ENCODE measurements at regions not wholly inside any gene's neighbourhood (a gene's known extent, or its start where the extent isn't known, plus 50 kb on each side); places are given as distances from the start of the nearest gene placed in this dataset.

GRCh38 chr13:105363261-105364190 lies 1171.9 kb downstream of the EFNB2 start:
- no peak for DNase-seq (ENCODE audit: low read depth in 2 of 2)

GRCh38 chr13:105353654-105354053 lies 1181.8 kb downstream of the EFNB2 start:
- DNase-seq (ENCODE audit: low read depth in 2 of 2), result no peak

GRCh38 chr13:105349082-105349723 lies 1186.3 kb downstream of the EFNB2 start:
- no peak for DNase-seq (ENCODE audit: low read depth in 2 of 2)

- no peak for DNase-seq (ENCODE audit: low read depth in 2 of 2)
Measured at GRCh38 chr13:105346141-105346775, 1189.2 kb downstream of the EFNB2 start.

- no peak for DNase-seq (ENCODE audit: low read depth in 2 of 2)
Measured at GRCh38 chr13:105345730-105346129, 1189.7 kb downstream of the EFNB2 start.

GRCh38 chr13:105345131-105345530 lies 1190.3 kb downstream of the EFNB2 start:
- no peak for DNase-seq (ENCODE audit: low read depth in 2 of 2)

GRCh38 chr13:105343134-105343806 lies 1192.2 kb downstream of the EFNB2 start:
- DNase-seq (ENCODE audit: low read depth in 2 of 2), result no peak

- DNase-seq (ENCODE audit: low read depth in 2 of 2), result no peak
Measured at GRCh38 chr13:105342281-105342820, 1193.1 kb downstream of the EFNB2 start.

GRCh38 chr13:105341758-105342157 lies 1193.7 kb downstream of the EFNB2 start:
- no peak for DNase-seq (ENCODE audit: low read depth in 2 of 2)

GRCh38 chr13:105341256-105341655 lies 1194.2 kb downstream of the EFNB2 start:
- no peak for DNase-seq (ENCODE audit: low read depth in 2 of 2)

GRCh38 chr13:105340061-105340606 lies 1195.3 kb downstream of the EFNB2 start:
- no peak for DNase-seq (ENCODE audit: low read depth in 2 of 2)

GRCh38 chr13:105338773-105339172 lies 1196.7 kb downstream of the EFNB2 start:
- no peak for DNase-seq (ENCODE audit: low read depth in 2 of 2)

- DNase-seq (ENCODE audit: low read depth in 2 of 2), result no peak
Measured at GRCh38 chr13:105338006-105338405, 1197.5 kb downstream of the EFNB2 start.

GRCh38 chr13:105336706-105337576 lies 1198.5 kb downstream of the EFNB2 start:
- no peak for DNase-seq (ENCODE audit: low read depth in 2 of 2)

GRCh38 chr13:105334211-105334610 lies 1201.3 kb downstream of the EFNB2 start:
- no peak for DNase-seq (ENCODE audit: low read depth in 2 of 2)

- DNase-seq (ENCODE audit: low read depth in 2 of 2), result no peak
Measured at GRCh38 chr13:105333416-105333815, 1202.0 kb downstream of the EFNB2 start.

- DNase-seq (ENCODE audit: low read depth in 2 of 2), result no peak
Measured at GRCh38 chr13:105329359-105329758, 1206.1 kb downstream of the EFNB2 start.

GRCh38 chr13:105328212-105328611 lies 1207.2 kb downstream of the EFNB2 start:
- DNase-seq (ENCODE audit: low read depth in 2 of 2), result no peak

GRCh38 chr13:105327581-105328126 lies 1207.8 kb downstream of the EFNB2 start:
- no peak for DNase-seq (ENCODE audit: low read depth in 2 of 2)

- no peak for DNase-seq (ENCODE audit: low read depth in 2 of 2)
Measured at GRCh38 chr13:105319875-105320274, 1215.6 kb downstream of the EFNB2 start.
